GM06990 (cell line): ENCODE measurements at regions not wholly inside any gene's neighbourhood (a gene's known extent, or its start where the extent isn't known, plus 50 kb on each side); places are given as distances from the start of the nearest gene placed in this dataset.

Source experiments
- DNase-seq: peaks from one replicate; pipeline ENCODE4 v3.0.0-alpha.2; 2011; ENCODE audit not compliant: insufficient read length; ENCODE audit errors: extremely low read depth
- H3K27me3 ChIP-seq: replicated peaks from 2 replicates; pipeline ENCODE4 v1.6.0; 2011; ENCODE audit warnings: low read length; ENCODE audit not compliant: control insufficient read depth, insufficient read depth
- H3K36me3 ChIP-seq: 2 replicates; pipeline ENCODE4 v1.5.1; 2011; ENCODE audit warnings: low read length; ENCODE audit not compliant: control insufficient read depth, insufficient read depth
- H3K4me3 ChIP-seq: replicated peaks from 2 replicates; pipeline ENCODE4 v1.5.1; 2011; ENCODE audit warnings: low read depth, mild to moderate bottlenecking, control low read depth, low read length
- CTCF ChIP-seq: IDR thresholded peaks from 2 replicates; pipeline ENCODE4 v1.5.1; 2011; ENCODE audit warnings: low read length, control low read depth, mild to moderate bottlenecking, inconsistent platforms; ENCODE audit not compliant: insufficient read depth, poor library complexity, severe bottlenecking

GRCh38 chr2:52113338-52113737 is 1081.4 kb upstream of the NRXN1 start:
- Histone ChIP-seq H3K36me3 (no peaks in the 10 kb centered on the region), H3K4me3 (no peak overlapping the region), H3K27me3 (no peaks in the 10 kb centered on the region)
- TF ChIP-seq CTCF, result no peak
- DNase-seq, result no peak

DNA sequence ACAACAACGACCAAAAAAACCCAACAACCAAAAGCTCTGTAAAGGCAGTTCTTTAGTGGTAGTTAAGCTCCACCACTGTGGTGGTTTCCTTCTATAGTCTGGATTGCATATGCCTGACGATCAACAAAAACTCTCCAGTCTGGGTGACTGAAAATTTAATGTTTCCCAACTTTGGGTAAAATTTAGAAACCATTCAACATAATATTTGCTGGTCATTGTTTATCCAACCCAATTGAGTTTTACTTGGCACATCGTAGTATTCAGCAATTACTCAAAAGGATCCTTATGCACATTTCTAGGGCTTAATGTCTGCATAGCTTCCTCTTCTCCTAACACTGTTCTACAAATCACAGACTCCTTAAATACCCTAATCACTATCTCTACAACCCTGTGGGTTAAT is 1080.2 kb upstream of the NRXN1 start:
- no peaks in the 10 kb centered on the region for H3K27me3 ChIP-seq
- H3K36me3 ChIP-seq, result no peaks in the 10 kb centered on the region
- DNase-seq, result no peak
- no peak for TF ChIP-seq CTCF
- no peak overlapping the region for H3K4me3 ChIP-seq

GRCh38 chr2:52107124-52107523 is 1075.2 kb upstream of the NRXN1 start:
- Histone ChIP-seq H3K4me3 (no peak overlapping the region), H3K36me3 (no peaks in the 10 kb centered on the region), H3K27me3 (no peaks in the 10 kb centered on the region)
- TF ChIP-seq CTCF, result no peak
- DNase-seq, result no peak

- TF ChIP-seq CTCF, result no peak
- Histone ChIP-seq H3K36me3 (no peaks in the 10 kb centered on the region), H3K4me3 (no peak overlapping the region), H3K27me3 (no peaks in the 10 kb centered on the region)
- no peak for DNase-seq
Measured at GRCh38 chr2:52097071-52097470, 1065.1 kb upstream of the NRXN1 start.

DNA sequence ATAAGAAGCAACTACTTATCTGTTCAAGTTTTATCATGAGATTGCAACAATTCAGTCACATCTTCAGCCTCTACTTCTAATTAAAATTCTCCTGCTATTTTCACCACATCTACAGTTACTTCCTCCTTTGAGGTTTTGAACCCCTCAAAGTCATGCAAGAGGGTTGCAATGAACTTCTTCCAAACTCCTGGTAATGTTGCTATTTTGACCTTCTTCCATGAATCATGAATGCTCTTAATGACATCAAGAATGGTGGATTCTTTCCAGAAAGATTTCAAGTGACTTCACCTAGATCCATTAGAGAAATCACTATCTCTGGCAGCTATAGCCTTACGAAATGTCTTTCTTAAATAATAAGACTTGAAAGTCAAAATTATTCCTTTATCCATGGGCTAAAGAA is 1052.8 kb upstream of the NRXN1 start:
- Histone ChIP-seq H3K4me3 (no peak overlapping the region), H3K36me3 (no peaks in the 10 kb centered on the region), H3K27me3 (no peaks in the 10 kb centered on the region)
- DNase-seq, result no peak
- TF ChIP-seq CTCF, result no peak

DNA sequence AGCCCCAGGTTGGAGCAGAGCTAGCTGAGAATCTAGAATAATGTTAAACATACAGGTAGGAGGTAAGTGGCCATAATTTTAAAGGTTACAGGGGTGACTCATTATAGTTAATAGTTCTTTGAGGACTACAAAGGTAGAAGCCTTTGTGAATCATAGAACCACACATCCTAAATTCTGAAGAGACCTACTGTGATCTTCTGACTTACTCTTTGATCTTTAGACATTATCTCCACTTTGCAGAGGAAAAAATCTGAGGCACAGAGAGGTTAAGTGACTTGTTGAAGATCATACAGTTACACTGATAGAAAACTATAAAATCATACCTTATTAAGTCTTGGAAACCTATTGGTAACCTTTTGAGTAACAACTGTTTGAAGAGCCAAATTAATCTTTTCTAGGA is 1051.3 kb upstream of the NRXN1 start:
- Histone ChIP-seq H3K4me3 (no peak overlapping the region), H3K27me3 (no peaks in the 10 kb centered on the region), H3K36me3 (no peaks in the 10 kb centered on the region)
- DNase-seq, result no peak
- no peak for TF ChIP-seq CTCF
